HCT116 (cell line): ENCODE measurements at regions not wholly inside any gene's neighbourhood (a gene's known extent, or its start where the extent isn't known, plus 50 kb on each side); places are given as distances from the start of the nearest gene placed in this dataset.

Source experiments
- CTCF ChIP-seq, 3 experiments: fragments of 200-600 bp in 1 of 3; sonication (generic) in 1 of 3; IDR thresholded peaks in 2 of 3; conservative IDR thresholded peaks in 1 of 3; 2 replicates each; pipeline ENCODE4 v1.5.1; 2012 to 2017; ENCODE audit warnings: low read depth in 2 of 3, low read length in 2 of 3, antibody characterized with exemption in 1 of 3, borderline replicate concordance in 1 of 3, control low read depth in 1 of 3, mild to moderate bottlenecking in 1 of 3, mixed read lengths in 1 of 3, mixed run types in 1 of 3, moderate library complexity in 1 of 3; ENCODE audit not compliant: insufficient read depth in 1 of 3
- EGR1 ChIP-seq: IDR thresholded peaks from 2 replicates; pipeline ENCODE4 v1.6.1; 2012; ENCODE audit warnings: low read depth
- EZH2 ChIP-seq: fragments of 200-600 bp; sonication (generic); IDR thresholded peaks from 2 replicates; pipeline ENCODE4 v1.6.1; 2017; ENCODE audit warnings: antibody characterized with exemption, mixed run types
- EZH2phosphoT487 ChIP-seq: fragments of 200-600 bp; IDR thresholded peaks from 2 replicates; pipeline ENCODE4 v1.6.1; 2018; ENCODE audit warnings: antibody characterized with exemption, borderline replicate concordance
- JUND ChIP-seq: IDR thresholded peaks from 2 replicates; pipeline ENCODE4 v1.6.1; 2012
- MAX ChIP-seq: IDR thresholded peaks from 2 replicates; pipeline ENCODE4 v1.6.1; 2012
- POLR2A ChIP-seq: IDR thresholded peaks from 2 replicates; pipeline ENCODE4 v1.7.0; 2011; ENCODE audit warnings: borderline replicate concordance; ENCODE audit not compliant: insufficient read depth, insufficient read length; ENCODE audit errors: extremely low read depth
- POLR2AphosphoS5 ChIP-seq: IDR thresholded peaks from 2 replicates; pipeline ENCODE4 v1.6.1; 2011; ENCODE audit warnings: mild to moderate bottlenecking, low read depth, low read length, moderate library complexity
- RAD21 ChIP-seq: IDR thresholded peaks from 2 replicates; pipeline ENCODE4 v1.6.1; 2012; ENCODE audit warnings: low read depth, mild to moderate bottlenecking
- REST ChIP-seq: IDR thresholded peaks from 2 replicates; pipeline ENCODE4 v1.6.1; 2012; ENCODE audit warnings: low read depth
- SIN3A ChIP-seq: IDR thresholded peaks from 2 replicates; pipeline ENCODE4 v1.6.1; 2012; ENCODE audit warnings: low read depth
- SP1 ChIP-seq: IDR thresholded peaks from 2 replicates; pipeline ENCODE4 v1.6.1; 2012; ENCODE audit warnings: low read depth
- YY1 ChIP-seq: IDR thresholded peaks from 2 replicates; pipeline ENCODE4 v1.6.1; 2011; ENCODE audit warnings: low read length, low read depth, moderate library complexity, mild to moderate bottlenecking; ENCODE audit not compliant: insufficient replicate concordance; ENCODE audit errors: extremely low read depth
- TF ChIP-seq, protein P1 (sequence below): IDR thresholded peaks from 2 replicates; pipeline ENCODE4 v1.6.1; 2012

GRCh38 chr3:43895573-43895972, 204.8 kb downstream of the ABHD5 start:
- TF ChIP-seq EZH2, result no peak
- no peak for TF ChIP-seq POLR2A
- no peak for TF ChIP-seq RAD21
- TF ChIP-seq CTCF (IDR thresholded peaks at IDR 0.05 in 2 of 3, conservative IDR thresholded peaks at IDR 0.05 in 1 of 3; ENCODE audit: borderline replicate concordance in 1 of 3, insufficient read depth in 1 of 3, low read depth in 2 of 3, low read length in 2 of 3), result no peak
- TF ChIP-seq JUND, result no peak
- TF ChIP-seq REST, result no peak
- no peak for TF ChIP-seq YY1
- no peak for TF ChIP-seq POLR2AphosphoS5
- TF ChIP-seq SIN3A, result no peak
- TF ChIP-seq EZH2phosphoT487, result no peak
- no peak for TF ChIP-seq MAX
- no peak for TF ChIP-seq EGR1
- TF ChIP-seq SP1, result no peak
- TF ChIP-seq, protein P1, sequence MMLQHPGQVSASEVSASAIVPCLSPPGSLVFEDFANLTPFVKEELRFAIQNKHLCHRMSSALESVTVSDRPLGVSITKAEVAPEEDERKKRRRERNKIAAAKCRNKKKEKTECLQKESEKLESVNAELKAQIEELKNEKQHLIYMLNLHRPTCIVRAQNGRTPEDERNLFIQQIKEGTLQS, result no peak
